H9 (cell line): ENCODE measurements at regions not wholly inside any gene's neighbourhood (a gene's known extent, or its start where the extent isn't known, plus 50 kb on each side); places are given as distances from the start of the nearest gene placed in this dataset.

ENCODE experiments used
- DNase-seq: peaks from one replicate; pipeline ENCODE4 v3.0.0-alpha.2; 2017
- H2AFZ ChIP-seq: one replicate; pipeline ENCODE4 v1.6.1; 2013; ENCODE audit warnings: mild to moderate bottlenecking, low read length, control low read depth, moderate library complexity
- H2AK5ac ChIP-seq: 2 replicates; pipeline ENCODE4 v1.6.1; 2013; ENCODE audit warnings: low read length, control low read depth, mixed read lengths; ENCODE audit not compliant: insufficient read length
- H2BK120ac ChIP-seq: one replicate; pipeline ENCODE4 v1.6.1; 2013; ENCODE audit warnings: low read depth, mild to moderate bottlenecking, low read length, control low read depth, inconsistent platforms; ENCODE audit not compliant: poor library complexity, severe bottlenecking
- H2BK12ac ChIP-seq: 2 replicates; pipeline ENCODE4 v1.6.1; 2013; ENCODE audit warnings: low read length, control low read depth, mixed read lengths, low read depth; ENCODE audit not compliant: insufficient read length
- H2BK15ac ChIP-seq: 2 replicates; pipeline ENCODE4 v1.6.1; 2013; ENCODE audit warnings: low read depth, low read length, control low read depth
- H2BK20ac ChIP-seq: one replicate; pipeline ENCODE4 v1.6.1; 2013; ENCODE audit warnings: low read depth, mild to moderate bottlenecking, low read length, control low read depth, inconsistent platforms; ENCODE audit not compliant: poor library complexity, severe bottlenecking
- H2BK5ac ChIP-seq: 2 replicates; pipeline ENCODE4 v1.6.1; 2013; ENCODE audit warnings: low read length, control low read depth, mixed read lengths; ENCODE audit not compliant: insufficient read length
- H3K14ac ChIP-seq: 2 replicates; pipeline ENCODE4 v1.6.1; 2013; ENCODE audit warnings: low read length, control low read depth; ENCODE audit not compliant: insufficient read depth
- H3K18ac ChIP-seq: 2 replicates; pipeline ENCODE4 v1.6.1; 2013; ENCODE audit warnings: low read depth, mild to moderate bottlenecking, mixed read lengths, low read length, control low read depth; ENCODE audit not compliant: insufficient read length
- H3K23ac ChIP-seq: 2 replicates; pipeline ENCODE4 v1.6.1; 2013; ENCODE audit warnings: low read length, control low read depth, mixed read lengths, low read depth; ENCODE audit not compliant: insufficient read length
- H3K23me2 ChIP-seq: 2 replicates; pipeline ENCODE4 v1.6.1; 2013; ENCODE audit warnings: low read depth, mild to moderate bottlenecking, mixed read lengths, low read length, control low read depth; ENCODE audit not compliant: insufficient read length, poor library complexity, severe bottlenecking
- H3K27ac ChIP-seq: 2 replicates; pipeline ENCODE4 v1.5.1; 2013; ENCODE audit warnings: low read length, control low read depth, mixed read lengths, low read depth; ENCODE audit not compliant: insufficient read length
- H3K27me3 ChIP-seq: 2 replicates; pipeline ENCODE4 v1.6.1; 2013; ENCODE audit warnings: low read length, control low read depth, inconsistent platforms; ENCODE audit not compliant: insufficient read depth
- H3K4ac ChIP-seq: 2 replicates; pipeline ENCODE4 v1.6.1; 2013; ENCODE audit warnings: low read depth, mild to moderate bottlenecking, control low read depth, inconsistent platforms, low read length, moderate library complexity
- H3K4me1 ChIP-seq: 2 replicates; pipeline ENCODE4 v1.6.1; 2013; ENCODE audit warnings: low read length, control low read depth, inconsistent platforms; ENCODE audit not compliant: insufficient read depth
- H3K4me2 ChIP-seq: 2 replicates; pipeline ENCODE4 v1.6.1; 2013; ENCODE audit warnings: low read length, control low read depth, mixed read lengths; ENCODE audit not compliant: insufficient read length, insufficient read depth
- H3K56ac ChIP-seq: 2 replicates; pipeline ENCODE4 v1.6.1; 2013; ENCODE audit warnings: low read depth, mild to moderate bottlenecking, mixed read lengths, low read length, control low read depth; ENCODE audit not compliant: insufficient read length
- H3K79me1 ChIP-seq: 2 replicates; pipeline ENCODE4 v1.6.1; 2013; ENCODE audit warnings: low read depth, mild to moderate bottlenecking, moderate library complexity, low read length, control low read depth, inconsistent platforms; ENCODE audit not compliant: insufficient read depth, poor library complexity, severe bottlenecking
- H3K79me2 ChIP-seq: 2 replicates; pipeline ENCODE4 v1.6.1; 2013; ENCODE audit warnings: low read length, control low read depth, inconsistent platforms; ENCODE audit not compliant: insufficient read depth
- H3K9ac ChIP-seq: 2 replicates; pipeline ENCODE4 v1.6.1; 2013; ENCODE audit warnings: low read length, control low read depth, mixed read lengths; ENCODE audit not compliant: insufficient read length; ENCODE audit errors: extremely low read depth
- H3K9me3 ChIP-seq: one replicate; pipeline ENCODE4 v1.6.1; 2013; ENCODE audit warnings: low read depth, low read length, inconsistent platforms; ENCODE audit not compliant: control insufficient read depth
- H3T11ph ChIP-seq: one replicate; pipeline ENCODE4 v1.6.1; 2013; ENCODE audit warnings: mild to moderate bottlenecking, low read length, control low read depth, inconsistent platforms
- H4K20me1 ChIP-seq: one replicate; pipeline ENCODE4 v1.6.1; 2013; ENCODE audit not compliant: control insufficient read depth, insufficient read length, insufficient read depth
- H4K5ac ChIP-seq: 2 replicates; pipeline ENCODE4 v1.6.1; 2013; ENCODE audit warnings: low read depth, mild to moderate bottlenecking, mixed read lengths, low read length, control low read depth; ENCODE audit not compliant: insufficient read length
- H4K8ac ChIP-seq: replicated peaks from 2 replicates; pipeline ENCODE4 v1.6.1; 2013; ENCODE audit warnings: low read length, control low read depth, mixed read lengths, low read depth; ENCODE audit not compliant: insufficient read length
- H4K91ac ChIP-seq: 2 replicates; pipeline ENCODE4 v1.6.1; 2013; ENCODE audit warnings: low read depth, mild to moderate bottlenecking, moderate library complexity, mixed read lengths, low read length, control low read depth; ENCODE audit not compliant: insufficient read length
- H3K27ac Mint-ChIP-seq, 3 experiments: 2 replicates in 2 of 3; 3 replicates in 1 of 3; pipeline ENCODE4 v1.8.0; 2020 to 2021; ENCODE audit warnings: mixed read lengths in 3 of 3, mild to moderate bottlenecking in 1 of 3, moderate library complexity in 1 of 3
- H3K27me3 Mint-ChIP-seq: 2 replicates; pipeline ENCODE4 v1.8.0; 2021; ENCODE audit warnings: low read depth, mild to moderate bottlenecking, moderate library complexity, mixed read lengths
- H3K36me3 Mint-ChIP-seq, 3 experiments: 2 replicates in 2 of 3; 3 replicates in 1 of 3; pipeline ENCODE4 v1.8.0; 2020 to 2021; ENCODE audit warnings: low read depth in 3 of 3, mixed read lengths in 3 of 3; ENCODE audit not compliant: insufficient read depth in 1 of 3
- H3K4me1 Mint-ChIP-seq, 2 experiments: 2 replicates each; pipeline ENCODE4 v1.8.0; 2020; ENCODE audit warnings: mixed read lengths in 2 of 2
- H3K4me3 Mint-ChIP-seq, 2 experiments: 2 replicates in 1 of 2; 3 replicates in 1 of 2; pipeline ENCODE4 v1.8.0; 2020 to 2021; ENCODE audit warnings: mild to moderate bottlenecking in 2 of 2, mixed read lengths in 2 of 2, moderate library complexity in 1 of 2
- H3K9me3 Mint-ChIP-seq, 2 experiments: 2 replicates in 1 of 2; 3 replicates in 1 of 2; pipeline ENCODE4 v1.8.0; 2020; ENCODE audit warnings: mild to moderate bottlenecking in 2 of 2, mixed read lengths in 2 of 2, moderate library complexity in 1 of 2
- CTCF ChIP-seq: fragments of 200-600 bp; sonication (generic); conservative IDR thresholded peaks from 3 replicates; pipeline ENCODE4 v1.8.0; 2021; ENCODE audit warnings: antibody characterized with exemption, mild to moderate bottlenecking
- WGBS: extraction: QIAGEN DNeasy Blood & Tissue Kit; methylation state at CpG from one replicate; pipeline ENCODE4 v1.1.7; 2013; ENCODE audit warnings: missing lambda C conversion rate, low lambda C conversion rate, mixed read lengths; ENCODE audit not compliant: insufficient read length; ENCODE audit errors: extremely low coverage; 5-methylcytosine and 5-hydroxymethylcytosine counted together

- TF ChIP-seq CTCF: no peak
- Histone ChIP-seq H3K4ac (no peak overlapping the region), H3K18ac (no peak overlapping the region), H4K91ac (no peak overlapping the region), H3K27ac (no peak overlapping the region), H4K20me1 (no peaks in the 10 kb centered on the region), H2BK12ac (no peak overlapping the region), H2AK5ac (no peak overlapping the region), H3K23ac (no peak overlapping the region), H2AFZ (no peak overlapping the region), H2BK20ac (no peak overlapping the region), H3K9ac (no peak overlapping the region), H4K8ac (no peak overlapping the region), H2BK5ac (no peak overlapping the region), H3K4me1 (peaks cover 5% of the 10 kb centered on the region; the same call in 1 of the 2 replicates), H2BK120ac (no peak overlapping the region), H3K27me3 (no peaks in the 10 kb centered on the region), H3K79me2 (no peaks in the 10 kb centered on the region), H4K5ac (no peak overlapping the region), H3K79me1 (no peaks in the 10 kb centered on the region), H3K23me2 (no peaks in the 10 kb centered on the region), H2BK15ac (no peak overlapping the region), H3K14ac (no peak overlapping the region), H3K9me3 (no peaks in the 10 kb centered on the region), H3K4me2 (no peak overlapping the region), H3T11ph (no peak overlapping the region), H3K56ac (no peak overlapping the region)
- H3K36me3 Mint-ChIP-seq: peaks cover 0 to 14% (median 6%) of the 10 kb centered on the region in 3 experiments; a peak in 4 of 7 replicates
- H3K4me3 Mint-ChIP-seq: no peak overlapping the region
- no peaks in the 10 kb centered on the region for H3K9me3 Mint-ChIP-seq
- H3K27ac Mint-ChIP-seq: no peak overlapping the region
- peaks cover 25 to 28% of the 10 kb centered on the region in 2 experiments for H3K4me1 Mint-ChIP-seq
- no peaks in the 10 kb centered on the region for H3K27me3 Mint-ChIP-seq
- no peak for DNase-seq
- no CpG with 5 or more reads among the region's 3 CpGs for WGBS
These were observed 242.8 kb upstream of the RBMS1 start for GRCh38 chr2:160736148-160737028.
